ENCODE measurements at regions not wholly inside any gene's neighbourhood (a gene's known extent, or its start where the extent isn't known, plus 50 kb on each side); places are given as distances from the start of the nearest gene placed in this dataset.

GRCh38 chr9:20037699-20038098 is 248.9 kb upstream of the SLC24A2 start:
- no peak for DNase-seq

DNA sequence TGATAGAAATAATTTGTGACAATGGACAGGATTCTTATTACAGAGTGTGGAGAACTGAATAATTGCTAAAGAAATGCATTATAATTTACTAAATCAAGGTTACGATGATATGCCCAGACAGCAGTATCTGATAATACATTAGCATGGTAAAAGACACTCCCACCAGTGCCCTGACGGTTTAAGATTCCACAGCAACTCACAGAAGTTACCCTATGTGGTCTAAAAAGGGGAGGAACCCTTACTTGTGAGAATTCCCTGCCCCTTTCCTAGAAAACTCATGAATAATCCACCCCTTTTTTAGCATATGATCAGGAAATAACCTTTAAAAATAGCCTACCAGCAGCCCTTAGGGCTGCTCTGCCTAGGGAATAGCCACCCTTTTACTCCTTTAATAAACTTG is 244.7 kb upstream of the SLC24A2 start:
- DNase-seq = no peak

DNA sequence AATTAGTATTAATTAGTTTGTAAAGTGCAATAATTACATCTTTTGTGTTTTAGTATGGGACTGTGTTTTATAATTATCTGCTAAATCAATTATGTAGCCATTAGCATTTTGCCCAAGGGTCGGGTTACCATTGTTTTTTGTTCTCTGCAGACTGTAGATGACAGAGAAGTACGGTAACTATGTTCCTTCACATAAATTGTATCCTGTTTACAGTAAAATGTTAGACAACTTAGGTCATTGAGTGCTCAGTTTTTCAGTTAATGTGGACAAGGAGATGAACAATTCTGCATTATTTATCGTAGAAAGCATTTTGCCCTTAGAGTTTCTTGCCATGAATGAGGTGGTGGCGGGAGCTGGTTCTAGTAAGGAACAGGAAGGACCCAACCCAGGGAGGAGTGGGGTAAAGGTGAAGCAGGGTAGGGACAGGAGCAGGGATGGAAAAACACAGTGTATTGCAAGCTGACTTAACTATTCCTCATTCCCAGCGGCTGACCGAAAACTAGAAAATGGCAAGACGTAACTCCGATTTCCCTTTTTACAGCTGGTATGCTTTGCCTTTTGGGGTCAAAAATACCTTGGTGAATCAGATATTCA is 243.7 kb upstream of the SLC24A2 start:
- no peak for DNase-seq

DNA sequence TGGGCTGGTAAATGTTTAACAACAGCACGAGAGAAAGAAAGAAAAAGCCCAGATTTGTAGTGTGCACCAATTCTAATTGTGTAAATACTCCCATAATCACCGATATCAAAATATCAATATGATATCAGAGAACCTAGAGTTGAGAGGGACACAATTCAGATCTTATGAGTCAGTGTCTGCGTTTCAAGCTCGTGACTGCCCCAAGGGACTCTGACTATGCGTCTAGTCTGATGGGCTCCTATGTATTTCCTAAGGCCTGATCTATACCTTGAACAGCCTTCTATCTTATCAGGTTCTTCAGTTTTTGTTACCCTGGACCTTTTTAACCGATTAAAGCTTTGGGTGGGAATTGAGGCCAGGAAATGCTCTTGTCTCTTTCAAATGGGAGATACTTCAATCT is 243.0 kb upstream of the SLC24A2 start:
- DNase-seq = no peak

- DNase-seq = no peak
These were observed 241.8 kb upstream of the SLC24A2 start for GRCh38 chr9:20030671-20031070.

DNA sequence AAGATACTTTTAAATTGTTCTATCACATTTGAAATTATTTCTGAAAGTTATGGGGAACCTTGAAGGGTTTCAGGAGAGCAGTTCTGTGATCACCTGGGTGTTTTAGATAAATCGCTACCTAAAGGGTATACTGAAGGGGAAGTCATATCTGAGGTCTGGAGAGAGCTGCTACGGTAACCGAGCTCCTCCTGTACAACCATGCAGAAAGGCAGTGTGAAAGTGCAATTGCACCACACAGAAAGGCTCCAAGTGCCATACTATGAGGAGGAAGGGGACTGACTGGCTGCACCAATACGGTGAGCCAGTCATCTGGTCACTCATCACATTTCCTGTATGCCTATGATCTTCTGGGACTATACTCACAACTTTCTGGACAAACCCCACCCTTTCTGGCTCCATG is 241.4 kb upstream of the SLC24A2 start:
- no peak for DNase-seq

GRCh38 chr9:20028849-20029231 is 240.0 kb upstream of the SLC24A2 start:
- DNase-seq = no peak

- no peak for DNase-seq
These were observed 239.5 kb upstream of the SLC24A2 start for GRCh38 chr9:20028192-20028848.

DNA sequence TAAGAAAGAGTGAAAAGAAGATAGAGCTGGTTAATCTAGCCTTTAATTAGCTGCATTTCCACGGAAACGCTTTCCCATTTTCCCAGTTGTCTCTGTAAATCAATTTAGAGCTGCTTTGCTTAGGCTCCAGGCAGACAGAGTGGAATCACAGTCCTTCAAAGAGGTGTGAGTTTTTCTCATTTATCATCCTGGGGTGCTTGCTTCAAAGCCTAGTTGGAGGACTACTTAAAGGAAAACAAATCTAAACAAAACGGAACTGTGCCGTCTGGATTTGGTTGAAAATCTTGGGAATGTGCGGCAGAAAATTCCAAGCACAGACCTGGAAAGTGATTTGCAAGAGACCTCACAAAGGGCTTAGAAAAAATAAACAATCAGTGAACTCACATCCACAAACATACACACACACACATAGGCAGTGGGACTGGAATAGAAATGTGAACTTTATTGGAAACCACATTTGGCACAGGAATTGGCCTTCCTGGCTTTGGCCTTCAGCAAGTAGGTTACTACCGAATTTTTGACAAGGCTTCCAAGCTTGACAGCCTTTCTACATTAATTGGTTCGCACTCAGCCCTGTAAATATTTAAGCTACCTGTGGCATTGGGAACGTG is 235.2 kb upstream of the SLC24A2 start:
- DNase-seq = no peak

DNA sequence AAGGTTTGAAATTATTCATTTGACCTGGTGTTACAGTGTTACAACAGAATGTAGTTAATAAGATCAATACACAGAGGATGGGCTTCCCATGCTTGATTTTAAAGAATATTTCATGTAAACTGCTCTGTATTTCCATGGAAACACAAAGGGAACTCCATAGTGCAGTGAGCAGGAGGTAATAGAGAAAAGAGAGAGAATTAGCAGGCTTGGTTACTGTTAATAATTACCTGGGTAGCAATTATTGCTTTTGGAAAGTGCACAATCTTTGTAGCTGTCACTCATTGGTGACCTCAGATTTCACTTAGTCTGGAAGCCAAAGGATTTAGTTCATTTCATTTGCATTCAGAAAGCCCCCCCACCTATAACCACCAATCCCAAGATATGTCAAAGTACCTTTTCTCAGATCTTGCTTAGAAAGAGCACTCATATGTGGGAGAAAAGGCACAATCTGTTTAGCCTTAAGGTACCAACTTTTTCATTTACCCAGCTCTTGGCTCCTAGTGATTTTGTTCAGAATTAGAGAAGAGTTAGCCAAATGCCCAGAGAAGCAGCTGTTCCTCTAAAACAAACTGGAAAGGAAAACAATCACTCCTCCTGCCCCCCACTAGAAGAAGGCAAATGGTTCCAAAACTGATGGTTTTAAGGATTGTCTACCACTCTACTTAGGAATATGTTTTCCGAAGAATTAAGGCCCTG is 234.5 kb upstream of the SLC24A2 start:
- DNase-seq = no peak

DNA sequence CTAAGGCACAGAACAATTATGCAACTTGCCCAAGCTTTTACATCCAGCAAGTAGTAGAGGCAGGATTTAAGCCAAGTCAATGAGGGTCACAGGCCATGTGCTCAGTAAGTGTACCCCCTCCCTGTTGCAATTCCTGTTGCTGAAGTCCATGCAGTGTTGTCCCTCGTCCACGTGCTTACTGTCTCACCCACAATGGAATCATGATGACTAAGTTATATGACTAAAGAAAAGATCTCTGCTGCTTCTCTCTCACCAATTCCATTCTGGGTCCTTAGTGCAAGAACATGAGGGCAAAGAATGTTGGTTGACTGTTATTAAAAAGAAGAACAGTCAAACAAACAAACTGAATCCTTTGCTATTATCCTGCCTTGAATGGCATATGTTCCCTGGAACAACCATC is 233.6 kb upstream of the SLC24A2 start:
- DNase-seq = no peak

- no peak for DNase-seq
These were observed 227.8 kb upstream of the SLC24A2 start for GRCh38 chr9:20016611-20017010.

DNA sequence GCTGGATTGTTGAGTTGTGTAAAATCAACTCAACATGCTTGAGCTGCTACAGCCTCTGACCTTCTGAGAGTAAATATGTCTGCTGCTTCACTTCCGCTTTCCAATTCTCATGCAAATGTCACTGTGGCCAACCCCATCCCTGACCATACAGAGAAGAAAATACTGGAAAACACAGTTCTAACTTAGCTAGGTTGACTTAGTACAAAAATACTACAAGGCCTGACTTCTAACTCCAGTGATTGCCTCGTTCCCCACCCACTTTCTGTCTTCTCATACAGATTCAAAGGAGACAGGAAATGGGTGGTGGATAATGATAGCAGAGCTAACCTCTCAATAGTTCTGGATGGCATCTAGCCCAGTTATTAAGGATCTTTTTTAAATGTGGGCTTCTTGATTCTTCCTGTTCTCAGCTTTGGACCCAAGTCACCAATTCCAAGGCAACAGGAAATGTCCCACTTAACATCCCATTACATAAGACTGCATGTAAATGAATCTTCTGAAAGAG is 226.6 kb upstream of the SLC24A2 start:
- DNase-seq = no peak

DNA sequence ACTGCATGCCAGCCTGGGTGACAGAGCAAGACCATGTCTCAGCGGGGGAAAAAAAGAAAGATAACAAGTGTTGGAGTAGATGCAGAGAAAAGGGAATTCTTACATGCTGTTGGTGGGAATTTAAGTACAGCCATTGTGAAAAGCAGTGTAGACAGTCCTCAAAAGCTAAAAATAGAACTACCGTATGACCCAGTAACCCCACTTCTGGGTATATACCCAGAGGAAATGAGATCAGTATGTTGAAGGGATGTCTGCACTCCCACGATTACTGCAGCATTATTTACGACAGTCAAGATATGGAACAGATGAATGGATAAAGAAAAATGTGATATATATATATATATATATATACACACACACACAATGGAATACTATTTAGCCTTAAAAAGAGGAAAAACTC is 225.3 kb upstream of the SLC24A2 start:
- no peak for DNase-seq

- DNase-seq = no peak
These were observed 223.4 kb upstream of the SLC24A2 start for GRCh38 chr9:20012232-20012631.

GRCh38 chr9:20009606-20010005 is 220.8 kb upstream of the SLC24A2 start:
- no peak for DNase-seq

DNA sequence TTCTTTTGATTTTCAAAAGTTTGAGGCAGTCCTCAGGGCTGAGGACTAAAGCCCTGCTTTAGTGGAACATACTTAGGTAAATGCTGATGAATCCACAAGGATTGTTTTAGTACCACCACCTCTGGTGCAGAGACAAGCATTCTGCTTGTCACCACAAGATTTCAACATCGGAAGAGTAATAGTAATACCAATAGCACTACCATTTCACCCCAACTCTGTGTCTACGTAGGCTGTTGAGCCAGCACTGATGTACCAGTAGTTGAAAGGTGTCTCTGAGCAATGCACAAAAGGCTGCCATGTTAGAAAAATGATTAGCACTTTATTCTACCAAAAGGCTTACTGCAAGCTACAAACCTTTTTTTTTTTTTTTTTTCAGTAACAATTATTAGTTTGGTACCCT is 213.2 kb upstream of the SLC24A2 start:
- no peak for DNase-seq

- no peak for DNase-seq
These were observed 212.2 kb upstream of the SLC24A2 start for GRCh38 chr9:20001058-20001457.

GRCh38 chr9:19999491-20000057 is 210.7 kb upstream of the SLC24A2 start:
- no peak for DNase-seq

GRCh38 chr9:19998823-19999455 is 210.1 kb upstream of the SLC24A2 start:
- DNase-seq = no peak

- no peak for DNase-seq
These were observed 209.3 kb upstream of the SLC24A2 start for GRCh38 chr9:19998153-19998552.

DNA sequence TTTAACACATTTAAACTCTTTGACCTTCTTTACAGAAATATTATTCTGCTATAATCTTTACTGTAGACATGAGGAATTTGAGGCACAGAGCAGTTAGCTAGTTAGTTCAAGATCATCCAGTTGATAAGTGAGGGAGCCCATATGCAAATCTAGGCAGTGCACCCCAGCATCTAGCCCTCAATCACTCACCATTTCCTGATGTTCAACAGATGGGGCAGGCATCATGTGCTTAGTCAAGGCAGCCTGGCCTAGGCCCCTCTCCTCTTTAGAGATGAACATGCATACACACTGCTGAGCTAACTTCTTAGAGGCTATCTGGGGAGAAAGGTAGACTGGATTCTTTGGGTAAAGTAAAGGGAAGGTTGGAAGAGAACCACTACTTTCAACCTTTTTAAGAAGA is 206.8 kb upstream of the SLC24A2 start:
- no peak for DNase-seq

DNA sequence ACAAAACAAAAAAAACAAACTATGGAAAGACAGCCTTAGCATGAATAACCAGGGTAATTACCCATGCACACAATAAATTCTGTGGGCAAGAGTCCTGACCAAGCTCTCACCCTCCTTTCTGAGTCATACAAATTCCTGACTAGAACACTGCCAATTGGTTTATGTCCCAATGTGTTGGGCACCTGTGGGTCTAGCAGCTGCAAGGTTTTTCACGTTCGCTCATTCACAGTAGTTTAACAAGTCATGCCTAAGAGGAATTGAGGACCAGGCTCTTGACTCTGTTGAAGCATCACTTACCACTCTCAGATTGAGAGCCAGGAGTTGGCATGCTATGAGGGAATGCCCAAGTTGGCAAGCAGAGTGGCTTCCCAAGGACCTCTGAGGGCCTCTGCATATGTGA is 205.5 kb upstream of the SLC24A2 start:
- DNase-seq = no peak
